SK-N-SH (cell line): ENCODE measurements at regions not wholly inside any gene's neighbourhood (a gene's known extent, or its start where the extent isn't known, plus 50 kb on each side); places are given as distances from the start of the nearest gene placed in this dataset.

Source experiments
- CTCF ChIA-PET: fragments of 300-600, 350-600 bp; formaldehyde crosslinking; extraction: SDS; loops from one replicate; lab custom pipeline; 2021; lab: Yijun Ruan, JAX
- POLR2A ChIA-PET: fragments of 350-600 bp; sonication (Branson Sonifier 250); formaldehyde crosslinking; extraction: SDS; loops from one replicate; lab custom pipeline; 2020; ENCODE audit warnings: antibody characterized with exemption, inconsistent platforms; lab: Yijun Ruan, JAX
- DNase-seq: peaks from one replicate; pipeline ENCODE4 v3.0.0; 2012
- H2AFZ ChIP-seq: fragments of 200-600 bp; sonication (generic); 2 replicates; pipeline ENCODE4 v1.8.1; 2016; ENCODE audit warnings: antibody characterized with exemption, mild to moderate bottlenecking, low read depth
- H3F3A ChIP-seq: fragments of 200-600 bp; sonication (generic); replicated peaks from 2 replicates; pipeline ENCODE3; 2016; ENCODE audit warnings: antibody characterized with exemption, mild to moderate bottlenecking; ENCODE audit not compliant: insufficient read depth
- H3K27ac ChIP-seq, 2 experiments: fragments of 200-500 bp in 1 of 2; fragments of 200-600 bp in 1 of 2; sonication (Bioruptor generic) in 1 of 2; sonication (generic), shearing (Covaris generic) in 1 of 2; 2 replicates each; pipeline versions ENCODE4 v1.5.1 to v1.6.1; 2014 to 2016; ENCODE audit warnings: low read depth in 2 of 2, inconsistent platforms in 1 of 2, low read length in 1 of 2, mild to moderate bottlenecking in 1 of 2, mixed read lengths in 1 of 2
- H3K27me3 ChIP-seq: fragments of 200-600 bp; sonication (generic), shearing (Covaris generic); 2 replicates; pipeline ENCODE4 v1.6.1; 2016; ENCODE audit warnings: mixed run types; ENCODE audit not compliant: insufficient read depth
- H3K36me3 ChIP-seq, 2 experiments: fragments of 200-500 bp in 1 of 2; fragments of 200-600 bp in 1 of 2; sonication (Bioruptor generic) in 1 of 2; sonication (generic) in 1 of 2; replicated peaks in 1 of 2; 2 replicates each; pipeline versions ENCODE3 to v1.5.1; 2014 to 2016; ENCODE audit warnings: low read length in 1 of 2, mild to moderate bottlenecking in 1 of 2; ENCODE audit not compliant: insufficient read depth in 2 of 2, control insufficient read depth in 1 of 2
- H3K4me1 ChIP-seq, 2 experiments: fragments of 200-500 bp in 1 of 2; fragments of 200-600 bp in 1 of 2; sonication (Bioruptor generic) in 1 of 2; sonication (generic), shearing (Covaris generic) in 1 of 2; 2 replicates each; pipeline versions ENCODE4 v1.5.1 to v1.6.1; 2014 to 2016; ENCODE audit warnings: low read depth in 1 of 2, low read length in 1 of 2, mixed run types in 1 of 2; ENCODE audit not compliant: insufficient read depth in 2 of 2, control insufficient read depth in 1 of 2
- H3K4me2 ChIP-seq: fragments of 200-600 bp; sonication (generic), shearing (Covaris generic); 2 replicates; pipeline ENCODE4 v1.6.1; 2017; ENCODE audit warnings: mixed run types
- H3K4me3 ChIP-seq, 2 experiments: fragments of 200-500 bp in 1 of 2; fragments of 200-600 bp in 1 of 2; sonication (Bioruptor generic) in 1 of 2; sonication (generic), shearing (Covaris generic) in 1 of 2; 2 replicates each; pipeline versions ENCODE4 v1.5.1 to v1.8.1; 2014 to 2016; ENCODE audit warnings: low read depth in 2 of 2, inconsistent platforms in 1 of 2, low read length in 1 of 2, mild to moderate bottlenecking in 1 of 2, mixed read lengths in 1 of 2, moderate library complexity in 1 of 2
- H3K79me2 ChIP-seq: fragments of 200-600 bp; sonication (generic); 2 replicates; pipeline ENCODE4 v1.8.1; 2017; ENCODE audit warnings: mild to moderate bottlenecking; ENCODE audit not compliant: insufficient read depth
- H3K9ac ChIP-seq: fragments of 200-600 bp; sonication (generic); 2 replicates; pipeline ENCODE4 v1.6.1; 2017; ENCODE audit warnings: mixed run types
- H3K9me2 ChIP-seq: fragments of 200-600 bp; sonication (generic); 2 replicates; pipeline ENCODE4 v1.6.1; 2017; ENCODE audit warnings: mixed run types
- H3K9me3 ChIP-seq: fragments of 200-600 bp; sonication (generic); 2 replicates; pipeline ENCODE4 v1.6.1; 2017; ENCODE audit warnings: mixed run types, mild to moderate bottlenecking, moderate library complexity
- H4K20me1 ChIP-seq: fragments of 200-600 bp; sonication (generic); 2 replicates; pipeline ENCODE4 v1.6.1; 2017; ENCODE audit warnings: mild to moderate bottlenecking, mixed run types; ENCODE audit not compliant: insufficient read depth
- EP300 ChIP-seq, 2 experiments: IDR thresholded peaks; 2 replicates each; pipeline versions ENCODE4 v1.4.0 to v1.6.1; 2012; ENCODE audit warnings: borderline replicate concordance in 1 of 2, low read depth in 1 of 2, low read length in 1 of 2
- GABPA ChIP-seq: IDR thresholded peaks from 2 replicates; pipeline ENCODE4 v1.4.0; 2012; ENCODE audit warnings: low read depth, mild to moderate bottlenecking
- POLR2AphosphoS5 ChIP-seq: IDR thresholded peaks from 2 replicates; pipeline ENCODE4 v1.6.1; 2012; ENCODE audit warnings: low read depth, low read length
- RFX5 ChIP-seq: IDR thresholded peaks from 2 replicates; pipeline ENCODE4 v1.6.1; 2012; ENCODE audit warnings: mild to moderate bottlenecking, improper control_type of control experiment, low read length
- TAF1 ChIP-seq: IDR thresholded peaks from 2 replicates; pipeline ENCODE4 v1.6.1; 2012; ENCODE audit warnings: low read depth, mild to moderate bottlenecking, low read length, moderate library complexity, borderline replicate concordance
- WGBS: methylation state at CpG from one replicate; pipeline ENCODE4 v1.1.6; 2017; ENCODE audit warnings: low lambda C conversion rate; 5-methylcytosine and 5-hydroxymethylcytosine counted together
- TF ChIP-seq, protein P1 (sequence below): fragments of 200-600 bp; sonication (generic); IDR thresholded peaks from 2 replicates; pipeline ENCODE4 v1.6.1; 2017; ENCODE audit warnings: antibody characterized with exemption, mild to moderate bottlenecking, moderate library complexity
- TF ChIP-seq, protein P2 (sequence below): IDR thresholded peaks from 2 replicates; pipeline ENCODE4 v1.4.0; 2012; ENCODE audit warnings: low read depth
- TF ChIP-seq, protein P3 (sequence below): IDR thresholded peaks from 2 replicates; pipeline ENCODE4 v1.6.1; 2012; ENCODE audit warnings: mild to moderate bottlenecking, low read depth, low read length, moderate library complexity

DNA sequence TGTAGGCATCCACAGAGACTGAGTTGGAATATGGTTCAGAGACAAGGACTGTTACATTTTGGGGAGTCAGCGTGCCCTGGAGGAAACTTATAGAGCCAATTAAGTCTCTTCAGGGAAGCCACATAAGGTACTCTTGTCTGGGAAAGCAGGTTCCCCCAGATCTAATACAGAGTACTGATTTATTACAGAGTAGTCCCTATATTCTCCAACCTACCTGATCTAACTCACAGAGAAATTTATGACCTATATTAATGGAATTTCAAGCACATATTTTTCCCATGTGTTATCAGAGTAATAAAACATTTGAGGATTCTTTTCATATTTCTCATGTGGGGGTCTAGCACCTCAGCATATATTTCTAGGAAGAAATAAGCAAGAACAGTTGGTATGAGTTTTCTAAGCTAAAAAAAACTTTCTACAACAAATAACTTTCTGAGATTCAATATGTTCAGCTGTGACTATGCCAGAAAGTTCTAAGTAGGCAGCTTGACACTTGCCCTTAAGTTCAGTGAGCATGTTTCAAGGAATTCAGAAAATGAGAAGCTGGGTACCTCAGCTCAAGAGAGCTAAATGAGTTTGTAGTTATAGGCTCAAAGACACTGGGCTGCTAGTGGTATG, 75.3 kb upstream of the COL8A1 start (continued):
- TF ChIP-seq, protein P1, sequence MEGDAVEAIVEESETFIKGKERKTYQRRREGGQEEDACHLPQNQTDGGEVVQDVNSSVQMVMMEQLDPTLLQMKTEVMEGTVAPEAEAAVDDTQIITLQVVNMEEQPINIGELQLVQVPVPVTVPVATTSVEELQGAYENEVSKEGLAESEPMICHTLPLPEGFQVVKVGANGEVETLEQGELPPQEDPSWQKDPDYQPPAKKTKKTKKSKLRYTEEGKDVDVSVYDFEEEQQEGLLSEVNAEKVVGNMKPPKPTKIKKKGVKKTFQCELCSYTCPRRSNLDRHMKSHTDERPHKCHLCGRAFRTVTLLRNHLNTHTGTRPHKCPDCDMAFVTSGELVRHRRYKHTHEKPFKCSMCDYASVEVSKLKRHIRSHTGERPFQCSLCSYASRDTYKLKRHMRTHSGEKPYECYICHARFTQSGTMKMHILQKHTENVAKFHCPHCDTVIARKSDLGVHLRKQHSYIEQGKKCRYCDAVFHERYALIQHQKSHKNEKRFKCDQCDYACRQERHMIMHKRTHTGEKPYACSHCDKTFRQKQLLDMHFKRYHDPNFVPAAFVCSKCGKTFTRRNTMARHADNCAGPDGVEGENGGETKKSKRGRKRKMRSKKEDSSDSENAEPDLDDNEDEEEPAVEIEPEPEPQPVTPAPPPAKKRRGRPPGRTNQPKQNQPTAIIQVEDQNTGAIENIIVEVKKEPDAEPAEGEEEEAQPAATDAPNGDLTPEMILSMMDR = no peak
- TF ChIP-seq, protein P2, sequence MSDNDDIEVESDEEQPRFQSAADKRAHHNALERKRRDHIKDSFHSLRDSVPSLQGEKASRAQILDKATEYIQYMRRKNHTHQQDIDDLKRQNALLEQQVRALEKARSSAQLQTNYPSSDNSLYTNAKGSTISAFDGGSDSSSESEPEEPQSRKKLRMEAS = no peak
- TF ChIP-seq GABPA = no peak

DNA sequence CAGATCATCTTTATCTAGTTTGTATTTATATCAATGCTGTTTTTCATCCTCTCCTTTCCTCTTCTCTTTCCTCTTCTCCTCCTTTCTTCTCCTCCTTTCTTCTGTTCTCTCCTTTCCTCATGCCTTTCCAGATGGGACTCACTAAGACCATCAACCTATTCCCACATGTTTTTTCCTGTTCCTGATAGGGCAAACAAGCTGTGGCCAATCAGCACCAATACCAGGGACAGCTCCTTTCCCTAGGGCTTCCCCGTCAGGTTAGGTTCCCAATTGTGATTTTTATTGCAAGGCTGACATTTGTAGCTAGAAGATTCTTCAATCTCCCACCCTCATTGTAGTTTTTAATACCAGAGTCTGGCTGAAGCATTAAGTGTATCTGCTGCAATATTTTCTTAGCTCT, 76.3 kb upstream of the COL8A1 start:
- 4% methylated on average over 1 of the region's 1 CpG for WGBS
- TF ChIP-seq POLR2AphosphoS5 = no peak
- TF ChIP-seq, protein P3, sequence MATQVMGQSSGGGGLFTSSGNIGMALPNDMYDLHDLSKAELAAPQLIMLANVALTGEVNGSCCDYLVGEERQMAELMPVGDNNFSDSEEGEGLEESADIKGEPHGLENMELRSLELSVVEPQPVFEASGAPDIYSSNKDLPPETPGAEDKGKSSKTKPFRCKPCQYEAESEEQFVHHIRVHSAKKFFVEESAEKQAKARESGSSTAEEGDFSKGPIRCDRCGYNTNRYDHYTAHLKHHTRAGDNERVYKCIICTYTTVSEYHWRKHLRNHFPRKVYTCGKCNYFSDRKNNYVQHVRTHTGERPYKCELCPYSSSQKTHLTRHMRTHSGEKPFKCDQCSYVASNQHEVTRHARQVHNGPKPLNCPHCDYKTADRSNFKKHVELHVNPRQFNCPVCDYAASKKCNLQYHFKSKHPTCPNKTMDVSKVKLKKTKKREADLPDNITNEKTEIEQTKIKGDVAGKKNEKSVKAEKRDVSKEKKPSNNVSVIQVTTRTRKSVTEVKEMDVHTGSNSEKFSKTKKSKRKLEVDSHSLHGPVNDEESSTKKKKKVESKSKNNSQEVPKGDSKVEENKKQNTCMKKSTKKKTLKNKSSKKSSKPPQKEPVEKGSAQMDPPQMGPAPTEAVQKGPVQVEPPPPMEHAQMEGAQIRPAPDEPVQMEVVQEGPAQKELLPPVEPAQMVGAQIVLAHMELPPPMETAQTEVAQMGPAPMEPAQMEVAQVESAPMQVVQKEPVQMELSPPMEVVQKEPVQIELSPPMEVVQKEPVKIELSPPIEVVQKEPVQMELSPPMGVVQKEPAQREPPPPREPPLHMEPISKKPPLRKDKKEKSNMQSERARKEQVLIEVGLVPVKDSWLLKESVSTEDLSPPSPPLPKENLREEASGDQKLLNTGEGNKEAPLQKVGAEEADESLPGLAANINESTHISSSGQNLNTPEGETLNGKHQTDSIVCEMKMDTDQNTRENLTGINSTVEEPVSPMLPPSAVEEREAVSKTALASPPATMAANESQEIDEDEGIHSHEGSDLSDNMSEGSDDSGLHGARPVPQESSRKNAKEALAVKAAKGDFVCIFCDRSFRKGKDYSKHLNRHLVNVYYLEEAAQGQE = peak; percentile 95

DNA sequence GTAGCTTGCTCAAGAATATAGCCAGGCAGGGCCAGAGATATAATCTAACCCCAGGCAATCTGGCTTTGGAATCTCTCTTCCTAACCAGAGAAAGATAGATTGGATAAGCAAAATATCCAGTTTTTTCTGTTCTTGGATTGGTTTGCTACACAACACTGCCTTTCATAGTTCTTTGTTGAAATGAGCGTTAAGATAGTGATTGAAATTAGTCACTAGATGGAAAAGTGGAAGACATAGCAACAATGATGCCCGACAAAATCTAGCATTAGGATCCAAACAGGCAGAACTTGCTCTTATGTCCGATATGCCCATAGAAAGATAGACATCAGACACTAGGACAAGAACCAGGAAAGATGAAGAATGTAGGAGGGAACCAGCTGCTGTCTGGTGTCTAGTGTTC, 77.3 kb upstream of the COL8A1 start:
- no peak for DNase-seq
- Histone ChIP-seq H3K9me2 (no peaks in the 10 kb centered on the region), H3F3A (no peaks in the 10 kb centered on the region), H3K27ac (no peak overlapping the region), H2AFZ (no peak overlapping the region), H4K20me1 (no peaks in the 10 kb centered on the region), H3K27me3 (no peaks in the 10 kb centered on the region), H3K4me2 (no peak overlapping the region), H3K36me3 (no peaks in the 10 kb centered on the region), H3K9me3 (no peaks in the 10 kb centered on the region), H3K9ac (no peak overlapping the region), H3K79me2 (no peaks in the 10 kb centered on the region)
- 1% methylated on average over 3 of the region's 3 CpGs for WGBS
- CTCF ChIA-PET = interaction anchor here (1.0 kb wide), 1 partner anchor 9 kb away, joined by 3 read pairs; no protein-coding TSS in a partner anchor
- POLR2A ChIA-PET = no interaction called here
- TF ChIP-seq POLR2AphosphoS5 = no peak
- no peak for TF ChIP-seq EP300 (IDR thresholded peaks at IDR 0.05; ENCODE audit: borderline replicate concordance in 1 of 2, low read depth in 1 of 2, low read length in 1 of 2)
- no peak for TF ChIP-seq RFX5
- TF ChIP-seq TAF1 = no peak
- TF ChIP-seq, all 33 proteins: peak for 0
- no peaks in the 10 kb centered on the region for H3K4me1 ChIP-seq
- H3K4me3 ChIP-seq = no peak overlapping the region

More for the DNA sequence above, 76.3 kb upstream of the COL8A1 start:
- Histone ChIP-seq H3K27ac (no peak overlapping the region), H4K20me1 (no peaks in the 10 kb centered on the region), H3K9me2 (no peaks in the 10 kb centered on the region), H3K4me2 (no peak overlapping the region), H3K9ac (no peak overlapping the region), H3K4me3 (no peak overlapping the region), H3F3A (no peaks in the 10 kb centered on the region), H3K4me1 (no peaks in the 10 kb centered on the region), H3K36me3 (no peaks in the 10 kb centered on the region), H2AFZ (no peak overlapping the region), H3K79me2 (no peaks in the 10 kb centered on the region), H3K27me3 (no peaks in the 10 kb centered on the region), H3K9me3 (no peaks in the 10 kb centered on the region)
- ChIA-PET POLR2A (no interaction called here), CTCF (interaction anchor here (1.0 kb wide), 1 partner anchor 226 kb away, joined by 3 read pairs; no protein-coding TSS in a partner anchor)
- DNase-seq = no peak
